AG08396 (cell line): ENCODE measurements at regions not wholly inside any gene's neighbourhood (a gene's known extent, or its start where the extent isn't known, plus 50 kb on each side); places are given as distances from the start of the nearest gene placed in this dataset.
A peak's percentile ranks its signal among the peaks of the same experiment; 100 is the strongest.

Source experiments
- DNase-seq: peaks from one replicate; pipeline ENCODE4 v3.0.0; 2012; ENCODE audit warnings: low spot score, mixed read lengths

DNA sequence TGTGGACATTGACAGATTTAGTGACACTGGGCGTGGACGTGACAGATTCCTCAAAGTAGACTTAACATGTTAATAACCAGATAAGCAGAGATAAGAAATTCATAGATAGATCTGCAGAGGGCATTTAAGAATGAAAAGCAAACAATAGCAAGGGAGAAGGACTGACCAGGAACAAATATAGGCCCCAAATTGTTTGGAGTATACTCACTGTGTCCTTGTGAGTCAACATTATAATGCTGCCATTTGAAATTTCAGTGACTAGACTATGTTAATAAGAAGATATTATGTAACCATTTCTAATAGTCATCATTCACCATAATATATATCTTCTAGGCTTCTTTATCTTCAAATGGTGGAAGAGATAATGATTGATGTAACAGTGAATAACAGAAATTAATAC is 78.1 kb upstream of the SLC38A11 start:
- DNase-seq, result no peak

DNA sequence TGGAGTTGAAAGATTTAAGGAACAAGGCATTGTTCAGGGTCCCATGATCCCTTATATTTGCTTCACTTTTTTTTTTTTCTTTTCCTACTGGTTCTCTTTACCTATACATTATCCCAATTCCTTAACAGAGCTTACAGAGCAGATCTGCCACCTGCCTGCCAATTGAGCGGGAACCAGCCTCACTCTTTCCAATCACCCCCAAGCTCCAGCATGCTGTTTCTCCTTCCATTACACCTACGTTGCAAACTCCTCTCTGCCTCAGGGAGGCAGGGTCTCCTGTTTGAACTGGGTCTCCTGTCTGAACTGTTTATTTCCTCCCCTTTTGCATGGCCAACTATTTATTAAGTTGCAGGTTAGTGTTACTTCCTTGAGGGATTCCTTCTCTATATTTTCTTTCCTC is 77.2 kb upstream of the SLC38A11 start:
- DNase-seq, result no peak

DNA sequence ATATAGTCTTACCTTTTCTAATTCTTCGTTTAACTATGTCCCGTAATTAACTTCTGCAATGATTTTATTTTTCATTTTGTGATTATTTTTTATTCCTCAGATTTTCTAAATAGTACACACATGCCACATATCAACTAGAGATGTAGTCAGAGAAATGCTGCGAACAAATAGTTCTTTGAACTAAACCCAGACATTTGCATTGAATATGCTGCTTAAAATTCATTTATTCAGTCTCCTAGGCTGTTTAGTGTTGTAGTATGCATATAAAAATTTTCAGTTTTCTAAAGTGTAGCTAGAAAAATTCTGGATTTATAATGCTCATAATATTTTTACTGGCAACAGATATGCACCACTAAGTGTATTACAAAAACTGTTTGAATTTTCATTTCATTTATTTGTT is 68.9 kb upstream of the SLC38A11 start:
- DNase-seq, result no peak

- no peak for DNase-seq
Measured at GRCh38 chr2:165022781-165023180, 67.5 kb upstream of the SLC38A11 start.

- no peak for DNase-seq
Measured at GRCh38 chr2:165017966-165018596, 62.8 kb upstream of the SLC38A11 start.

DNA sequence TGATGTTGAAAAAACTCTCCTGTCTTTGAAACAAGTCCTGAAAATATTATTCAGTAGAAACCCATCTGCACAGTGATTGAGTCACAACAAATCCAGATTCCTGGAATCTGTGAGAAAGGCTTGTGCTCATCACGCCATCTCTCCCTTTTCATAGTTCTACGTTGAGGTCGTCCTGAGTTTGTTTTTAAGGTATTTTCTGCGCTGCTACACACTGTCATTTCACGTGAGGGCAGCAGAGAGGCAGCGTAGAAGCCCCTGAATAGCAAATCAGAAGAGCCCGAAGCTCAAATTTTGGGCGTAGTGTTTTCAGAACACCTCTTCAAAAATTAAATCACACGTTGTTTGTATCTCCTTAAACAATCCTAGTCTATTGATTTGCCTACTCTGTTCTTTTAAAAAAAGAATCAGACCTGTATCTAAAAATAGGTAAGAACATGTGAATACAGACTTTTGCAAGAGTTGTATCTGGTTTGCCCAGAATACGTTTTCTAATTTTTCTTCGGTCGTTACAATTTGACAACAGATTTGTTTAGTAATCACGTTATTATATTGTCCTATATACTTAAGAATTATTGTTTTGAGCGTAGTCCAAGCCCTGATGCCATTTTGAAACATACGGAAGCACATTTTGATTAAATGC is 61.6 kb upstream of the SLC38A11 start:
- DNase-seq, result peak; percentile 59

DNA sequence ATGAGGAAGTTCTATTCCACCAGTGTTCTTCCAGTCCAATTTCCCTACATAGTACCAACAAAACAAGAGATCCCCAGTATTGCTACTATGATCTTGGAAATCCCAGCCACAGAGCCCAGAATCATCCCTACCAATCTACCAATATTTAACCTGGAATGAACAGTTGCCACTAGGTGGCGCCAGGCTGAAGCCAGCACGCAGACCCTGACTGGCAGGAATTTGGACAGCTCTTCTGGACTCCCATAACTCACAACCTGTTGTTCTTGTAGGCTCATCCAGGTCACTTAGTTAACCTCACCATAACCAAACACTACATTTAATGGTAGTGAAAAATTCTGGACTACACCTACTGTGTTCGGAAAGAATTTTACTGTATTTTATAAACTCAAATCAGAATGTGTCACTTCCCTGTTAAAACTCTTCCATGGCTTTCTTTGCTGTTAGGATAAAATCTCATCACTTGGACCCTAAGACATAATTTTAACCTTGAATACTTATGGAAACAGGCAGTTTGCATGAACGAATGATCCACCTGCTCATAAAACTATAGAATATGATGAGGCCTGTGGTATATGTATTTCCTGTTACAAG is 59.8 kb upstream of the SLC38A11 start:
- DNase-seq, result peak; percentile 54

DNA sequence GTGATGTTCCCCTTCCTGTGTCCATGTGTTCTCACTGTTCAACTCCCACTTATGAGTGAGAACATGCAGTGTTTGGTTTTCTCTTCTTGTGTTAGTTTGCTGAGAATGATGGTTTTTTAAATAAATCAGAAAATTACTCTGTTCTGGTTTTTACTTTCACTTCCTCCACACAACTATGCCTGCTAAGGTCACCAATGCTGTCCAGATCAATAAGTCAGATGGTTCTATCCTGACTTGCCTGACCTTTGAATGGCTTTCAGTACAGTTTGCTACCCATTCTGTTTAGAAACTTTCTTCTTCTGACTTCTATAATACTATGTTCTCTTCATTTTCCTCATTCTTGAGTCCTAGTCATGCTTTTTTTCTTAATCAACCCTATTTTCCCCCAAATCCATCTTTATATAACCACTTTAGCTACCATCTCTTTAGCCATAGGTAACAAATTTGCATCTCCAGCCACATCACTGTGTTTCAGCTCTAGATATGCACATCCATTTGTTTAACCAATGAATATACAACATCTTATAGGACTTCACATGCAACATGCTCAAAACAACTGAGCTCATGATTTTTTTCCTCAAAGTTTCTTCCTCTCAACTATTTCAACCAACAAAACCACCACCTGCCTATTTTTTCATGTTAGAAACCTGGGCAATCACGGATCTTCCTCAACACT is 58.8 kb upstream of the SLC38A11 start:
- DNase-seq, result no peak

DNA sequence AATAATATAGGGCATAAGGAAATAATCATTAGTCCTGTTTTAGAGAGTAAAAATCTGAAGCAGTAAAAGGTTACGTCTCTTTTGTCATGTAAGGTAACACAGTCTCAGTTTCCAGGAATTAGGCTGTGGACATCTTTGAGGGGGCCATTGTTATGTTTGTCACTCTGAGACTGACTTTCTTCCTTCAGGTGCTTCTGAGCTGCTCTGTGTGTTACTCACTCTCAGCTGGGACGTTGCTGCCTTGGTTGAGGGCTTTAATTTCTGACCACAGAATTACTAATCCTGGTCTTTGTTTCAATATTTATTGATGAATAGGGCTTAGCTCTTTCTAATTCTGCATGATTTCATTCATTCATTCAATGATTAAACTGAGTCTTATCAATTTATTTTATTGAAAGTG is 55.9 kb upstream of the SLC38A11 start:
- no peak for DNase-seq

DNA sequence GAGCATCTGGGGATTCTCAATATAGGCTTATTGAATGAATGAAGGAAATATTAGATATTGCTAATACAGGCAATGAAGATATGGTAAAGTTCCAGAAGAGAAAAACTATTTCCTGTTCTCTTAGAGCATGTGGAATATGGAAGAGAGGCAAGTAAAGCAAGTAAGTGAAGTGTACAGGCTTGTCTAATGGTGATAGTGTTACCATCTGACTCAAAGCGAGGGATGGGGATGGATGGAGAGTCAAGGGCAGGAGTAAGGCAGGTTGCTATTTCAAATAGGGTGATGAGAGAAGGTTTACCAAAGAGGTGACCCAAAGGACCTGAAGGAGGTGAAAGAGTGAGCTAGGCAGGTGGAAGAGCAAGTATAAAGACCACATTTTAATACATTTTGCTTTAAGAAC is 55.2 kb upstream of the SLC38A11 start:
- DNase-seq, result no peak

GRCh38 chr2:165009466-165009865 is 54.1 kb upstream of the SLC38A11 start:
- no peak for DNase-seq

- no peak for DNase-seq
Measured at GRCh38 chr2:165008730-165009315, 53.5 kb upstream of the SLC38A11 start.

DNA sequence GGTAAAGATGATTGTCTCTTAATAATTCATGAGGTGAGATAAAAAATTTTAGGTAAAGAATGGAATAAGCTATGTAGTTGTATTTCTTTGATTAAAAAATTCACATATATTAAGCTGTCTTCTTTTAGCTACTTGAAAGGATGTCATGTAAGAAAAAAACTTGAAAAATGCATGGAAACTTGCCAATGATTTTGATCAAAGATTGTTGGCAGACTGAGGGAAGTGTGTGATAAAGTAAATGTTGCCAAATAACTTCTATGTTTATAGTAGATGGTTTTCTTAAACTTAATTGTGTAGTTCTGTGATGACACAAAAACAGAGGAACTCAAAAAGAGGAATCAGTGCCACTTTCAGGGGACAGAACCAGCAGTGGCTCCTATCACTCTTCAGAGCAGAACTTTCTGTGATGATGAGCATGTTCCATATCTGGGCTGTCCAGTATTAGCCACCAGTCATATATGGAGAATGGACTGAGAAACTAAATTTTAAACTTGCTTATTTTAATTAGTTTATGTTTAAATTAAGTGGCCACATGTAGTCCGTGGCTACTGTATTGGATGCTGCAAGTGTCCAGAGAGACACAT is 51.9 kb upstream of the SLC38A11 start:
- DNase-seq, result no peak
